ENCODE measurements at regions not wholly inside any gene's neighbourhood (a gene's known extent, or its start where the extent isn't known, plus 50 kb on each side); places are given as distances from the start of the nearest gene placed in this dataset.

DNA sequence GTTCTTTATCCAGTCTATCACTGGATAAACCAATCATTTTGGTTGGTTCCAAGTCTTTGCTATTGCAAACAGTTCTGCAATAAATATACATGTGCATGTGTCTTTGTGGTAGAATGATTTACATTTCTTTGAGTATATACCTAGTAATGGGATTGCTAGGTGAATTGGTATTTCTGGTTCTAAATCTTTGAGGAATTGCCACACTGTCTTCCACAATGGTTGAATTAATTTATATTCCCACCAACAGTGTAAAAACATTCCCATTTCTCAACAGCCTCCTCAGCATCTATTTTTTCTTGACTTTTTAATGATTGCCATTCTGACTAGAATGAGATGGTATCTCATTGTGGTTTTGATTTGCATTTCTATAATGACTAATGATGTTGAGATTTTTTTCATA lies 791.7 kb upstream of the AGA start:
- Histone ChIP-seq H3K27me3 (ENCODE audit: control insufficient read depth, insufficient read depth, low read length) (no peaks in the 10 kb centered on the region), H3K36me3 (ENCODE audit: control insufficient read depth, insufficient read depth, low read length) (no peaks in the 10 kb centered on the region), H3K27ac (ENCODE audit: insufficient read depth, low read length, poor library complexity, severe bottlenecking) (no peak overlapping the region), H3K9me3 (ENCODE audit: control insufficient read depth in 2 of 2, low read length in 2 of 2) (no peaks in the 10 kb centered on the region), H3K4me1 (ENCODE audit: control insufficient read depth, insufficient read depth, low read length, poor library complexity, severe bottlenecking) (no peaks in the 10 kb centered on the region), H3K4me3 (ENCODE audit: low read depth, low read length) (no peak overlapping the region)
- H3K4me1 Mint-ChIP-seq: no peaks in the 10 kb centered on the region
- peaks cover 1 to 30% (median 8%) of the 10 kb centered on the region in 7 donors for H3K9me3 Mint-ChIP-seq
- H3K27ac Mint-ChIP-seq: no peak overlapping the region
- no peak overlapping the region for H3K4me3 Mint-ChIP-seq
- no peaks in the 10 kb centered on the region for H3K36me3 Mint-ChIP-seq
- no peak for ATAC-seq (ENCODE audit: low read depth in 2 of 2)
- no peak for DNase-seq
- no peaks in the 10 kb centered on the region for H3K27me3 Mint-ChIP-seq

DNA sequence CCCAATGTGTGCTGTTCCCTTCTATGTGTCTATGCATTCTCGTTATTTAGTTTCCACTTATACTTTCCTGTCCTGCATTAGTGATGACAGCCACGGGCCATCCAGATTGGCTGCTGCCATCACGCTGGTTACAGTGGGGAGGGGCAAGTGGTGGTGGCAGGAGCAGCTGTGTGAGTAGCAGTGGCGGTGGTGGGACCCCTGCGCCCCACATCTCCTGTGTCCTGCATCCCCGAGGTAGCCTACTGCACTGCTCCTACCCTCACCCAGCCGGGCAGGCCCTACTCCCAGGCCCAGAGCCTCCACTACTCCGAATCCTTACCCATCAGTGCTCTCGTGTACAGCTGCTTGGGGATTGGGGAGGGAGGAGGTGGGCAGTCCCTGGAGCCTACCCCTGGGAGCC lies 798.7 kb upstream of the AGA start:
- Histone ChIP-seq H3K4me1 (ENCODE audit: control insufficient read depth, insufficient read depth, low read length, poor library complexity, severe bottlenecking) (no peaks in the 10 kb centered on the region), H3K4me3 (ENCODE audit: low read depth, low read length) (no peak overlapping the region), H3K27me3 (ENCODE audit: control insufficient read depth, insufficient read depth, low read length) (no peaks in the 10 kb centered on the region), H3K27ac (ENCODE audit: insufficient read depth, low read length, poor library complexity, severe bottlenecking) (no peak overlapping the region), H3K9me3 (ENCODE audit: control insufficient read depth in 2 of 2, low read length in 2 of 2) (peaks cover 1 to 4% of the 10 kb centered on the region in 2 experiments), H3K36me3 (ENCODE audit: control insufficient read depth, insufficient read depth, low read length) (no peaks in the 10 kb centered on the region)
- no peaks in the 10 kb centered on the region for H3K36me3 Mint-ChIP-seq
- ATAC-seq (ENCODE audit: low read depth in 2 of 2): no peak
- no peak overlapping the region for H3K27ac Mint-ChIP-seq
- no peaks in the 10 kb centered on the region for H3K27me3 Mint-ChIP-seq
- H3K4me1 Mint-ChIP-seq: no peaks in the 10 kb centered on the region
- H3K4me3 Mint-ChIP-seq: no peak overlapping the region
- H3K9me3 Mint-ChIP-seq: peaks cover 0 to 18% (median 7%) of the 10 kb centered on the region in 7 donors
- DNase-seq: no peak

DNA sequence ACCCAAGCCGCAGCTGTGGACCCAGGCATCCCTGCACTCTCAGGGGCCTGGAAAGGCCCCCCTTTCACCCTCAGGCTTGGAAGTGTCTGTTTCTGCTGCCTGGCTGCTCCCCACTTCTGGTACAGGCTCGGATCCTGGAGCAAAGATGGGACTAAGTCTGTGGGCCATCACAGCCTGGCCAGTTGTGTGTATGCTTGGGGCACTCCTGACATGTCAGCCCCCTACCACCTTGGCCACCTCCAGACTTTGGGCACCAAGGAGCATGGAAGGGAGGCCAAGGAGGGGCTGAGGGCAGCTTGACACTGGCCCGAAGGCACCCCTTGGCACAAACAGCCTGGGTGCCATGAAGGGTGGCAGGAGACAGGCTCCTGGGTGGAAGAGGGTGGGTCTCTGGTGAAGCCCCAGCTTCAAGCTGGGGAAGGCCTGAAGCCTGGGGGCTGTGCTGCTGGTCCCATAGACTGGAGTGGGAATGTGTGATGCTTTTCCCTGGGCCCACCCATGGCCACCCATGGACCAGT lies 799.4 kb upstream of the AGA start:
- Histone ChIP-seq H3K27ac (ENCODE audit: insufficient read depth, low read length, poor library complexity, severe bottlenecking) (no peak overlapping the region), H3K4me3 (ENCODE audit: low read depth, low read length) (no peak overlapping the region), H3K9me3 (ENCODE audit: control insufficient read depth in 2 of 2, low read length in 2 of 2) (peaks cover 1 to 4% of the 10 kb centered on the region in 2 experiments), H3K36me3 (ENCODE audit: control insufficient read depth, insufficient read depth, low read length) (no peaks in the 10 kb centered on the region), H3K27me3 (ENCODE audit: control insufficient read depth, insufficient read depth, low read length) (no peaks in the 10 kb centered on the region), H3K4me1 (ENCODE audit: control insufficient read depth, insufficient read depth, low read length, poor library complexity, severe bottlenecking) (no peaks in the 10 kb centered on the region)
- no peak overlapping the region for H3K4me3 Mint-ChIP-seq
- DNase-seq (no peak), ATAC-seq (ENCODE audit: low read depth in 2 of 2) (no peak)
- H3K4me1 Mint-ChIP-seq: no peaks in the 10 kb centered on the region
- no peaks in the 10 kb centered on the region for H3K27me3 Mint-ChIP-seq
- no peaks in the 10 kb centered on the region for H3K36me3 Mint-ChIP-seq
- no peak overlapping the region for H3K27ac Mint-ChIP-seq
- peaks cover 1 to 18% (median 6%) of the 10 kb centered on the region in 7 donors for H3K9me3 Mint-ChIP-seq

DNA sequence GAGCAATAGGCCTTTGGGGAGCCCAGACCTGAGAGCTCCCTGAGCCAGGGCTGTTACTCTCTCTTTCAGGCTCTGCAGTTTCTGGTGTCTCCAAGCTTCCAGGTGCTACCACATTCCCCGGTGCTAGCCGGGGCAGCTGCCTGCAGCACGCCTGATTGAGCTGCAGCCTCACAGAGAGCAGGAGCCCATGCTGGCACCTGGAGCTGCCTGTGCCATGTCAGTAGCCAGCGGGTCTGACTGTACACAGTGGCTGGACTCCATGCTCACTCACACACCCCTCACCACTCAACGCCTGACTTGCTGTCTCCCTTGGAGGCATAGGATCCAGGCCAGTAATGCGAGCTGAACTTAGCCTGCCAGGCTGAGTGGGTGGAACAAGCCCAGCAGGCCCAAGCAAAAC lies 800.4 kb upstream of the AGA start:
- Mint-ChIP-seq H3K9me3 (peaks cover 1 to 20% (median 6%) of the 10 kb centered on the region in 7 donors), H3K4me1 (no peaks in the 10 kb centered on the region), H3K27me3 (no peaks in the 10 kb centered on the region), H3K27ac (no peak overlapping the region), H3K36me3 (no peaks in the 10 kb centered on the region), H3K4me3 (no peak overlapping the region)
- Histone ChIP-seq H3K27me3 (ENCODE audit: control insufficient read depth, insufficient read depth, low read length) (no peaks in the 10 kb centered on the region), H3K4me1 (ENCODE audit: control insufficient read depth, insufficient read depth, low read length, poor library complexity, severe bottlenecking) (no peaks in the 10 kb centered on the region), H3K9me3 (ENCODE audit: control insufficient read depth in 2 of 2, low read length in 2 of 2) (peaks cover 1 to 4% of the 10 kb centered on the region in 2 experiments), H3K4me3 (ENCODE audit: low read depth, low read length) (no peak overlapping the region), H3K36me3 (ENCODE audit: control insufficient read depth, insufficient read depth, low read length) (no peaks in the 10 kb centered on the region), H3K27ac (ENCODE audit: insufficient read depth, low read length, poor library complexity, severe bottlenecking) (no peak overlapping the region)
- DNase-seq (no peak), ATAC-seq (ENCODE audit: low read depth in 2 of 2) (no peak)

DNA sequence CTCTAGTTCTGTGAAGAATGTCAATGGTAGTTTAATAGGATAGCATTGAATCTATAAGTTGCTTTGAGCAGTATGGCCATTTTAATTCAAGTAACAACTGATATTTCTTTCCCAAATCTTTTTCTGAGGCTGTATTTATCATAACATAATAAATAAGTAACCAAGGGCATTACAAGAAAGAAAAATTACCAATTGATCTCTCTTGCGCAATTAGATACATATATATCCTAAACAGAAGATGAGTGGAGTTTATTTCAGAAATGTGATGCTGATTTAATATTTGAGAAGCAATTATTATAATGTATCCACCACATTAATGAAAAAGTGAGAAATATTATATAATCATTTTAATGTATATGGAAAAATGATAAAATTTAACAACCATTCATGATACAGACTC lies 802.5 kb upstream of the AGA start:
- ATAC-seq (ENCODE audit: low read depth in 2 of 2) (no peak), DNase-seq (no peak)
- Mint-ChIP-seq H3K4me3 (no peak overlapping the region), H3K36me3 (no peaks in the 10 kb centered on the region), H3K27ac (no peak overlapping the region), H3K27me3 (no peaks in the 10 kb centered on the region), H3K9me3 (peaks cover 3 to 20% (median 5%) of the 10 kb centered on the region in 7 donors), H3K4me1 (no peaks in the 10 kb centered on the region)
- Histone ChIP-seq H3K27ac (ENCODE audit: insufficient read depth, low read length, poor library complexity, severe bottlenecking) (no peak overlapping the region), H3K36me3 (ENCODE audit: control insufficient read depth, insufficient read depth, low read length) (no peaks in the 10 kb centered on the region), H3K4me3 (ENCODE audit: low read depth, low read length) (no peak overlapping the region), H3K9me3 (ENCODE audit: control insufficient read depth in 2 of 2, low read length in 2 of 2) (peaks cover 1 to 4% of the 10 kb centered on the region in 2 experiments), H3K27me3 (ENCODE audit: control insufficient read depth, insufficient read depth, low read length) (no peaks in the 10 kb centered on the region), H3K4me1 (ENCODE audit: control insufficient read depth, insufficient read depth, low read length, poor library complexity, severe bottlenecking) (no peaks in the 10 kb centered on the region)

DNA sequence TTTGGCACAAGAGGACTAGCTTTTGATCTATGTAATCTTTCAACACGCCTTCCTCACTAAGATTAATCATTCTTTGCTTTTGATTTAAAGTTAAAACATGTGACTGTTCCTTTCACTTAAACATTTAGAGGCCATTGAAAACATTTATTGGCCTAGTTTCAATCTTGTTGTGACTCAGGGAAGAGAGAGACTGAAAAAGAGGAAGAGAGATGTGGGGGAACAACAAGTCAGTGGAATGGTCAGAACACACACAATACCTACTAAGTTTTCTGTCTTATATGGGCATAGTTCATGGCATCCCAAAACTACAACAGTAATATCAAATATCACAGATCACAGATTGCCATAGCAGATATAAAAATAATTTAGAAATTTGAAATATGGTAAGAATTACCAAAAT lies 812.9 kb upstream of the AGA start:
- H3K4me3 Mint-ChIP-seq: no peak overlapping the region
- H3K27ac Mint-ChIP-seq: no peak overlapping the region
- H3K9me3 ChIP-seq (ENCODE audit: control insufficient read depth in 2 of 2, low read length in 2 of 2): no peaks in the 10 kb centered on the region
- no peaks in the 10 kb centered on the region for H3K4me1 Mint-ChIP-seq
- no peak overlapping the region for H3K4me3 ChIP-seq (ENCODE audit: low read depth, low read length)
- no peaks in the 10 kb centered on the region for H3K27me3 ChIP-seq (ENCODE audit: control insufficient read depth, insufficient read depth, low read length)
- H3K27me3 Mint-ChIP-seq: no peaks in the 10 kb centered on the region
- H3K9me3 Mint-ChIP-seq: peaks cover 0 to 12% (median 6%) of the 10 kb centered on the region in 7 donors
- DNase-seq (no peak), ATAC-seq (ENCODE audit: low read depth in 2 of 2) (no peak)
- H3K4me1 ChIP-seq (ENCODE audit: control insufficient read depth, insufficient read depth, low read length, poor library complexity, severe bottlenecking): no peaks in the 10 kb centered on the region
- H3K27ac ChIP-seq (ENCODE audit: insufficient read depth, low read length, poor library complexity, severe bottlenecking): no peak overlapping the region
- no peaks in the 10 kb centered on the region for H3K36me3 ChIP-seq (ENCODE audit: control insufficient read depth, insufficient read depth, low read length)
- no peaks in the 10 kb centered on the region for H3K36me3 Mint-ChIP-seq

DNA sequence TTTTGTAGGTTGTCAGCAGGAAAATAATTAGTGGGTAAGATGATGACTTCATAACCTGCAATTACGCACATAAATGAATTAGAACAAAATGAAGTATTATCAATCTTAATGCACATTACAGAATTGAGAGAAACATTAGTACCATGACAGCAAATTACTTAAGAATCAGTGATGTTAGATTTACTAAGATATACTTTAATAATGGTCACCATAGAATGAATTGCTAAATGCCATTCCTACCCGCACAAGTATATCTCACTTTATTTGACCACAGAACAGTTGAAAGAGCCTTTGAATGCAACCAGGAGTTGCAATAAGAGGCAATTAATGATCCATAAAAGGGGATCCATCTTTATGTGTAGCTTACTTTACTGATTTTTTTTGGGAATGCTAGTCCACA lies 816.4 kb upstream of the AGA start:
- DNase-seq (no peak), ATAC-seq (ENCODE audit: low read depth in 2 of 2) (no peak)
- H3K27me3 Mint-ChIP-seq: no peaks in the 10 kb centered on the region
- Histone ChIP-seq H3K4me1 (ENCODE audit: control insufficient read depth, insufficient read depth, low read length, poor library complexity, severe bottlenecking) (no peaks in the 10 kb centered on the region), H3K36me3 (ENCODE audit: control insufficient read depth, insufficient read depth, low read length) (no peaks in the 10 kb centered on the region), H3K9me3 (ENCODE audit: control insufficient read depth in 2 of 2, low read length in 2 of 2) (no peaks in the 10 kb centered on the region), H3K27me3 (ENCODE audit: control insufficient read depth, insufficient read depth, low read length) (no peaks in the 10 kb centered on the region), H3K4me3 (ENCODE audit: low read depth, low read length) (no peak overlapping the region), H3K27ac (ENCODE audit: insufficient read depth, low read length, poor library complexity, severe bottlenecking) (no peak overlapping the region)
- H3K27ac Mint-ChIP-seq: no peak overlapping the region
- no peaks in the 10 kb centered on the region for H3K36me3 Mint-ChIP-seq
- no peak overlapping the region for H3K4me3 Mint-ChIP-seq
- no peaks in the 10 kb centered on the region for H3K4me1 Mint-ChIP-seq
- H3K9me3 Mint-ChIP-seq: peaks cover 0 to 11% (median 4%) of the 10 kb centered on the region in 7 donors

DNA sequence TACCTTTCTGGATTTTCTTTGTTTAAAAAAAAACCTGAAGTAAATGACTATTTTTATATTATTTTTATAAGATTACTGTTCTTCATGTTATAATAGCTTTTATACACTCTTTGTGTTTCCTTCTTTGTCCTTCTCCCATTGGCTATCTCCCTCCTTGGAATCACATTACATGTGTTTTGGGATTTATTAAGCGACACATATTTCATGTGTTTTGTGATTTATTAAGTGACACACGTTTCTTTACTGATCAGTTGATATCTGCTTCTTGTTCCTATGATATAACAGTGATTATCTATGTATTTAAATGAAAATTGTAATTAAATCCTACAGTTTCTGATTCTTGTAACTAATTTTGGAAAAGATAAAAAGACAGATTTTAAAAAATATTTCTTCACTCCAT lies 817.3 kb upstream of the AGA start:
- no peaks in the 10 kb centered on the region for H3K27me3 ChIP-seq (ENCODE audit: control insufficient read depth, insufficient read depth, low read length)
- ATAC-seq (ENCODE audit: low read depth in 2 of 2) (no peak), DNase-seq (no peak)
- Mint-ChIP-seq H3K27ac (no peak overlapping the region), H3K27me3 (no peaks in the 10 kb centered on the region), H3K9me3 (peaks cover 0 to 11% (median 1%) of the 10 kb centered on the region in 7 donors), H3K36me3 (no peaks in the 10 kb centered on the region), H3K4me3 (no peak overlapping the region), H3K4me1 (no peaks in the 10 kb centered on the region)
- no peak overlapping the region for H3K27ac ChIP-seq (ENCODE audit: insufficient read depth, low read length, poor library complexity, severe bottlenecking)
- no peak overlapping the region for H3K4me3 ChIP-seq (ENCODE audit: low read depth, low read length)
- H3K36me3 ChIP-seq (ENCODE audit: control insufficient read depth, insufficient read depth, low read length): no peaks in the 10 kb centered on the region
- no peaks in the 10 kb centered on the region for H3K9me3 ChIP-seq (ENCODE audit: control insufficient read depth in 2 of 2, low read length in 2 of 2)
- no peaks in the 10 kb centered on the region for H3K4me1 ChIP-seq (ENCODE audit: control insufficient read depth, insufficient read depth, low read length, poor library complexity, severe bottlenecking)
